ENCODE measurements at regions not wholly inside any gene's neighbourhood (a gene's known extent, or its start where the extent isn't known, plus 50 kb on each side); places are given as distances from the start of the nearest gene placed in this dataset.

DNA sequence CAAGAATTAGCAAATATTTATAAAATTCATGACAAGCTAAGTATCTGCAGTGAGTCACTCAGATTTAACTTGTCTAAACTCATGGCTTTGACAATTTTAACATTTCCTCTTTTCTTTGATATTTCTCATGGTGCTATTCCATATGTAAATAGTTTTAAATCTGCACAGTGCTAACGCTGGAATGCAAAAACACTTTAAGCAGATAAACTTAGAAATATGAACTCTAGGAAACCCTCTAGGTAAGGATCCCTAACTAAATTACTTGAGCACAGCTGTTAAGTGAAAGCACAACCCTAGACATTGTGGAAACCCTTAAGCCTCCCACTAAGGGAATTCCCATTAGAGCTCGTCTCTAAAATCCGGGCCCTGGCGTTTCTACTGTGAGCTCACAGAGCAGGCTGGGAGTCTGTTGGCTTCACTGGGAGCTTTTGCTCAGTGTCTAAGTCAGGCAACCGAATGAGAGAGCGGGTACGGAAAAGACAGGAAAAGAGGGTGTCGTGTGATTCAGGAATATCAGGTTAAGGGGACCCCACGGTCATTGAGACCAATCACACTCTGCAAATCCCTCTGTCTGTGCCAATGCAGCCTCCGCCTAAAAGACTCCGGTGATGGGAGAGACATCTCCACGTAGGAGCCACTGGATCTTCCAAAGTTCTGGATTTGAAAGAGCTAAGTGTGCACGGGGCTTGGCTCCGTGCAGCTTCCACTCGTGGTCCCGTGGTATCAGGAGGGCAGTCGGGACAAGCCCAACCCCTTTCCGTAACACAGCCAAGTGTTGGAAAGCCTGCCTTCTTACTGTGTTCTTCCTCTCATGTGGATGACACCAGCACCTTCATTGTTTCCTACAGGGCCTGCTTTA lies 112.3 kb upstream of the RPS6KA2 start:
- TF ChIP-seq, protein P1, sequence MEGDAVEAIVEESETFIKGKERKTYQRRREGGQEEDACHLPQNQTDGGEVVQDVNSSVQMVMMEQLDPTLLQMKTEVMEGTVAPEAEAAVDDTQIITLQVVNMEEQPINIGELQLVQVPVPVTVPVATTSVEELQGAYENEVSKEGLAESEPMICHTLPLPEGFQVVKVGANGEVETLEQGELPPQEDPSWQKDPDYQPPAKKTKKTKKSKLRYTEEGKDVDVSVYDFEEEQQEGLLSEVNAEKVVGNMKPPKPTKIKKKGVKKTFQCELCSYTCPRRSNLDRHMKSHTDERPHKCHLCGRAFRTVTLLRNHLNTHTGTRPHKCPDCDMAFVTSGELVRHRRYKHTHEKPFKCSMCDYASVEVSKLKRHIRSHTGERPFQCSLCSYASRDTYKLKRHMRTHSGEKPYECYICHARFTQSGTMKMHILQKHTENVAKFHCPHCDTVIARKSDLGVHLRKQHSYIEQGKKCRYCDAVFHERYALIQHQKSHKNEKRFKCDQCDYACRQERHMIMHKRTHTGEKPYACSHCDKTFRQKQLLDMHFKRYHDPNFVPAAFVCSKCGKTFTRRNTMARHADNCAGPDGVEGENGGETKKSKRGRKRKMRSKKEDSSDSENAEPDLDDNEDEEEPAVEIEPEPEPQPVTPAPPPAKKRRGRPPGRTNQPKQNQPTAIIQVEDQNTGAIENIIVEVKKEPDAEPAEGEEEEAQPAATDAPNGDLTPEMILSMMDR (IDR thresholded peaks at IDR 0.05; ENCODE audit: insufficient read depth, low read length, poor library complexity, severe bottlenecking): no peak
- TF ChIP-seq EZH2phosphoT487 (conservative IDR thresholded peaks at IDR 0.05; ENCODE audit: low read length): no peak
